Heart left ventricle (tissue), 13 donors: ENCODE measurements at regions not wholly inside any gene's neighbourhood (a gene's known extent, or its start where the extent isn't known, plus 50 kb on each side); places are given as distances from the start of the nearest gene placed in this dataset.

Source experiments
- POLR2A ChIP-seq, 2 donors: fragments of 450-650 bp; IDR thresholded peaks; one replicate each; pipeline ENCODE4 v1.6.1; 2017; ENCODE audit warnings: antibody characterized with exemption in 2 of 2, mild to moderate bottlenecking in 2 of 2, moderate library complexity in 2 of 2
- TF ChIP-seq, protein P1 (sequence below), 12 donors: fragments of 200-600 bp; sonication (generic) in 4 of 12; IDR thresholded peaks; one replicate each; pipeline versions ENCODE4 v1.5.0 to v1.8.0; 2018 to 2022; ENCODE audit warnings: antibody characterized with exemption in 12 of 12, mild to moderate bottlenecking in 5 of 12
- donor health status: ischemic (EF 13 %, LVEDD 7.1; RV severe dilation, severe dysfunction).
- donor health status: DM: no; HTN: yes; CAD: no.
- donor health status: DM: no; HTN: no; CAD: no.
- donor health status: ischemic (EF 25% LVEDD 6.9; RV normal size, moderate dysfunction).
- donor health status: ischemic (EF 25% LVEDD 5.7; RV mildly dilated, moderate dysfunction).
- donor health status: ischemic (EF 35%, LVEDD 5.7; RV mildly dilated, moderate dysfunction).
- donor health status: nonischemic (EF 11% LVEDD 7.7; RV severe dilation, severe dysfunction).
- donor health status: DM: yes; HTN: yes; CAD: no.
- donor health status: PGD.
- donor health status: ischemic (EF 29% LVEDD 5.4; RV normal size, mild dysfunction).
- donor health status: nonischemic (EF 23%, LVEDD 6.1; RV moderate dilation, normal function).

DNA sequence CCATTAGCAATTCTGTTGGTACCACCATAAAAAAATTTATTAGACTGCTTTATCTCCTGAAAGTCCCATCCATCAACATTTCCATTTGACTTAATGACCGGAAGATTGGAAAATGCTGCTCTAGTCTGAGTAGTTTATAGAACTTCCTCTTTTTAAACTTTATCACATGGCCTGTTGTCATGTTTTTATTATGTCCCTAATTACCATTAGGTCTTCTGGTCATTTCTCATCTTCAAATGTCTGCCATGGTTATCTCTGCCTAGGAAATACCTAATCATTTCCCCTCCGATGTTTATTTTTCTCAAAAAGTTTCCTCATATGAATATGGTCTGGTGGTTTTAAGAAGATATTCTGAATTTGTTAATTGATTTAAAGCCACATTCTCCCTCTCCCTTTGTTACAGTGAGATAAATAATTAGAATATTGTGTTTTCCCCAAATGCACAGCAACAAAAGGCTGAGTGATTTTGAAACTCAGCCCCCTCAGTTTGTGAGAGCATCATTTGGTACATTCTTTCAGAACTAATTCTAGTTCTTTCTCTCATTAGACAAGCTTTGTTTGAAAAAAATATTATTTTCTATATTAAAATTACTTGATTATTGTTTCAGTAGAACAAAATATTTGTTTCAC is 317.1 kb upstream of the ST6GAL2 start:
- TF ChIP-seq, protein P1, sequence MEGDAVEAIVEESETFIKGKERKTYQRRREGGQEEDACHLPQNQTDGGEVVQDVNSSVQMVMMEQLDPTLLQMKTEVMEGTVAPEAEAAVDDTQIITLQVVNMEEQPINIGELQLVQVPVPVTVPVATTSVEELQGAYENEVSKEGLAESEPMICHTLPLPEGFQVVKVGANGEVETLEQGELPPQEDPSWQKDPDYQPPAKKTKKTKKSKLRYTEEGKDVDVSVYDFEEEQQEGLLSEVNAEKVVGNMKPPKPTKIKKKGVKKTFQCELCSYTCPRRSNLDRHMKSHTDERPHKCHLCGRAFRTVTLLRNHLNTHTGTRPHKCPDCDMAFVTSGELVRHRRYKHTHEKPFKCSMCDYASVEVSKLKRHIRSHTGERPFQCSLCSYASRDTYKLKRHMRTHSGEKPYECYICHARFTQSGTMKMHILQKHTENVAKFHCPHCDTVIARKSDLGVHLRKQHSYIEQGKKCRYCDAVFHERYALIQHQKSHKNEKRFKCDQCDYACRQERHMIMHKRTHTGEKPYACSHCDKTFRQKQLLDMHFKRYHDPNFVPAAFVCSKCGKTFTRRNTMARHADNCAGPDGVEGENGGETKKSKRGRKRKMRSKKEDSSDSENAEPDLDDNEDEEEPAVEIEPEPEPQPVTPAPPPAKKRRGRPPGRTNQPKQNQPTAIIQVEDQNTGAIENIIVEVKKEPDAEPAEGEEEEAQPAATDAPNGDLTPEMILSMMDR (IDR thresholded peaks at IDR 0.05), result no peak
- TF ChIP-seq POLR2A (IDR thresholded peaks at IDR 0.05), result no peak
